K562 (cell line): ENCODE measurements at regions not wholly inside any gene's neighbourhood (a gene's known extent, or its start where the extent isn't known, plus 50 kb on each side); places are given as distances from the start of the nearest gene placed in this dataset.

Experiments used
- ATAC-seq: fragments of 200-7000 bp; cut with Tn5 transposase; 3 replicates; pipeline ENCODE4 v1.9.1; 2020; ENCODE audit warnings: moderate library complexity
- BruUV-seq: library from RNA; stranded (reverse); fragments of 400-500 nt; replicated peaks from 2 replicates; lab custom pipeline; 2021; lab: Mats Ljungman, UMichigan
- CTCF ChIA-PET: fragments of 300-600 bp; formaldehyde crosslinking; extraction: SDS; loops from one replicate; lab custom pipeline; 2021; ENCODE audit warnings: low intra/inter-chr PET ratio; lab: Yijun Ruan, JAX
- POLR2A ChIA-PET: fragments of 300-600, 350-650 bp; sonication (Branson Sonifier 250); formaldehyde crosslinking; extraction: SDS; loops from one replicate; lab custom pipeline; 2021; ENCODE audit warnings: antibody characterized with exemption, inconsistent platforms; lab: Yijun Ruan, JAX
- DNase-seq, 4 experiments: peaks; one replicate each; pipeline versions ENCODE4 v3.0.0 to v3.0.0-alpha.2; 2011 to 2018; ENCODE audit warnings: low spot score in 3 of 4, mixed read lengths in 3 of 4; ENCODE audit errors: extremely low read depth in 1 of 4
- FAIRE-seq: peaks from 2 replicates; lab custom pipeline; 2011; peaks lifted over from hg19 to GRCh38; lab: Jason Lieb, UNC
- H2AFZ ChIP-seq: 2 replicates; pipeline ENCODE4 v1.6.0; 2011; ENCODE audit warnings: low read depth, low read length, control low read depth, inconsistent platforms
- H3K27ac ChIP-seq: fragments of 200-600 bp; 3 replicates; pipeline ENCODE4 v1.8.0; 2011; ENCODE audit warnings: low read depth, mild to moderate bottlenecking, control low read depth, inconsistent platforms, low read length, moderate library complexity, mixed read lengths; ENCODE audit errors: extremely low read depth
- H3K27me3 ChIP-seq, 2 experiments: fragments of 300-600 bp in 1 of 2; 2 replicates in 1 of 2; 3 replicates in 1 of 2; pipeline versions ENCODE4 v1.6.0 to v1.8.0; 2011; ENCODE audit warnings: inconsistent platforms in 2 of 2, low read length in 2 of 2, mild to moderate bottlenecking in 1 of 2, mixed read lengths in 1 of 2, moderate library complexity in 1 of 2; ENCODE audit not compliant: control insufficient read depth in 2 of 2, insufficient read depth in 2 of 2
- H3K36me3 ChIP-seq: fragments of 300-600 bp; 3 replicates; pipeline ENCODE4 v1.8.0; 2011; ENCODE audit warnings: mild to moderate bottlenecking, low read length, inconsistent platforms; ENCODE audit not compliant: control insufficient read depth, insufficient read depth
- H3K4me1 ChIP-seq, 2 experiments: fragments of 200-600 bp in 1 of 2; replicated peaks in 1 of 2; 2 replicates in 1 of 2; 3 replicates in 1 of 2; pipeline versions ENCODE4 v1.5.1 to v1.8.0; 2011; ENCODE audit warnings: inconsistent platforms in 2 of 2, low read length in 2 of 2, mild to moderate bottlenecking in 1 of 2, mixed read lengths in 1 of 2, moderate library complexity in 1 of 2; ENCODE audit not compliant: control insufficient read depth in 2 of 2, insufficient read depth in 2 of 2
- H3K4me2 ChIP-seq: 2 replicates; pipeline ENCODE4 v1.6.1; 2011; ENCODE audit warnings: low read length, control low read depth, inconsistent platforms, mixed read lengths; ENCODE audit not compliant: insufficient read depth
- H3K4me3 ChIP-seq: fragments of 200-600 bp; sonication (generic), shearing (Covaris generic); 2 replicates; pipeline ENCODE4 v1.5.1; 2016; ENCODE audit warnings: control low read depth, inconsistent platforms
- H3K79me2 ChIP-seq: fragments of 200-600 bp; 3 replicates; pipeline ENCODE4 v1.8.0; 2011; ENCODE audit warnings: low read length, inconsistent platforms; ENCODE audit not compliant: control insufficient read depth, insufficient read depth
- H3K9ac ChIP-seq, 2 experiments: 2 replicates each; pipeline versions ENCODE4 v1.6.0 to v1.6.1; 2011; ENCODE audit warnings: low read depth in 2 of 2, low read length in 2 of 2, control low read depth in 1 of 2, inconsistent platforms in 1 of 2, mild to moderate bottlenecking in 1 of 2, mixed read lengths in 1 of 2; ENCODE audit not compliant: insufficient read depth in 1 of 2
- H3K9me1 ChIP-seq: one replicate; pipeline ENCODE4 v1.6.0; 2011; ENCODE audit warnings: inconsistent platforms, mild to moderate bottlenecking, low read length, moderate library complexity; ENCODE audit not compliant: control insufficient read depth, insufficient read depth
- H3K9me3 ChIP-seq: replicated peaks from 2 replicates; pipeline ENCODE4 v1.5.1; 2011; ENCODE audit warnings: low read depth, low read length, inconsistent platforms; ENCODE audit not compliant: control insufficient read depth, insufficient read depth
- H4K20me1 ChIP-seq: replicated peaks from 2 replicates; pipeline ENCODE4 v1.6.1; 2011; ENCODE audit warnings: low read length, inconsistent platforms, mixed read lengths; ENCODE audit not compliant: control insufficient read depth, insufficient read depth
- MGA ChIP-seq: fragments of 450-650 bp; IDR thresholded peaks from 2 replicates; pipeline ENCODE4 v1.6.1; 2016; ENCODE audit warnings: mild to moderate bottlenecking, moderate library complexity
- TFE3 ChIP-seq: fragments of 450-650 bp; formaldehyde crosslinking; IDR thresholded peaks from 2 replicates; pipeline ENCODE4 v1.4.0; 2020; ENCODE audit warnings: mild to moderate bottlenecking, mixed read lengths
- WGBS: fragments of 100-300 bp; shearing (Covaris generic); methylation state at CpG from one replicate; pipeline ENCODE4 v1.1.6; 2016; ENCODE audit warnings: low coverage, mixed read lengths; ENCODE audit not compliant: insufficient coverage; ENCODE audit errors: missing lambda C conversion rate; 5-methylcytosine and 5-hydroxymethylcytosine counted together
- in situ Hi-C: fragments of 300-500 bp; cut with MboI; formaldehyde crosslinking; loops from 4 replicates; pipeline ENCODE4 v1.15.0; 2018; ENCODE audit warnings: inconsistent platforms, mixed read lengths
- intact Hi-C: fragments of 100-400 bp; cut with micrococcal nuclease; formaldehyde crosslinking; loops from 2 replicates; pipeline ENCODE4 v1.14.2; 2022

- in situ Hi-C loops (no loop called here), intact Hi-C loops (no loop called here)
- no peak for DNase-seq
- no peak overlapping the region for H3K9ac ChIP-seq
- no peaks in the 10 kb centered on the region for H3K27me3 ChIP-seq
- no peak overlapping the region for H2AFZ ChIP-seq
- ChIA-PET POLR2A (no interaction called here), CTCF (no interaction called here)
- H4K20me1 ChIP-seq, result no peaks in the 10 kb centered on the region
- no peak overlapping the region for H3K27ac ChIP-seq
- no peaks in the 10 kb centered on the region for H3K4me1 ChIP-seq
- TF ChIP-seq TFE3 (CRISPR knock-in tag) (peak; percentile 73), MGA (no peak)
- WGBS, result 0% methylated on average over 3 of the region's 3 CpGs
- FAIRE-seq, result no peak
- H3K9me1 ChIP-seq, result no peaks in the 10 kb centered on the region
- H3K4me2 ChIP-seq, result no peak overlapping the region
- BruUV-seq, result no TSS peak
- no peaks in the 10 kb centered on the region for H3K9me3 ChIP-seq
- ATAC-seq, result no peak
- no peak overlapping the region for H3K4me3 ChIP-seq
- no peaks in the 10 kb centered on the region for H3K36me3 ChIP-seq
- H3K79me2 ChIP-seq, result no peaks in the 10 kb centered on the region
These were observed 662.4 kb downstream of the SLITRK1 start for GRCh38 chr13:83219832-83220231.
